Kidney epithelial cell (primary cell): ENCODE measurements at regions not wholly inside any gene's neighbourhood (a gene's known extent, or its start where the extent isn't known, plus 50 kb on each side); places are given as distances from the start of the nearest gene placed in this dataset.

Experiments used
- DNase-seq: peaks from one replicate; pipeline ENCODE4 v3.0.0-alpha.2; 2010; ENCODE audit warnings: low read depth
- H3K27me3 ChIP-seq: 2 replicates; pipeline ENCODE4 v1.6.0; 2011; ENCODE audit warnings: low read length; ENCODE audit not compliant: control insufficient read depth, insufficient read depth
- H3K36me3 ChIP-seq: 2 replicates; pipeline ENCODE4 v1.5.1; 2011; ENCODE audit warnings: low read length; ENCODE audit not compliant: control insufficient read depth, insufficient read depth
- H3K4me3 ChIP-seq: 2 replicates; pipeline ENCODE4 v1.5.1; 2011; ENCODE audit warnings: low read depth, mild to moderate bottlenecking, control low read depth, low read length
- TF ChIP-seq, protein P1 (sequence below): IDR thresholded peaks from 2 replicates; pipeline ENCODE4 v1.5.1; 2011; ENCODE audit warnings: mild to moderate bottlenecking, moderate library complexity, low read length, control low read depth, inconsistent platforms; ENCODE audit not compliant: insufficient read depth, poor library complexity, severe bottlenecking

GRCh38 chr9:107685901-107686300, 196.3 kb upstream of the KLF4 start:
- Histone ChIP-seq H3K4me3 (no peak overlapping the region), H3K36me3 (no peaks in the 10 kb centered on the region), H3K27me3 (no peaks in the 10 kb centered on the region)
- DNase-seq = no peak
- TF ChIP-seq, protein P1, sequence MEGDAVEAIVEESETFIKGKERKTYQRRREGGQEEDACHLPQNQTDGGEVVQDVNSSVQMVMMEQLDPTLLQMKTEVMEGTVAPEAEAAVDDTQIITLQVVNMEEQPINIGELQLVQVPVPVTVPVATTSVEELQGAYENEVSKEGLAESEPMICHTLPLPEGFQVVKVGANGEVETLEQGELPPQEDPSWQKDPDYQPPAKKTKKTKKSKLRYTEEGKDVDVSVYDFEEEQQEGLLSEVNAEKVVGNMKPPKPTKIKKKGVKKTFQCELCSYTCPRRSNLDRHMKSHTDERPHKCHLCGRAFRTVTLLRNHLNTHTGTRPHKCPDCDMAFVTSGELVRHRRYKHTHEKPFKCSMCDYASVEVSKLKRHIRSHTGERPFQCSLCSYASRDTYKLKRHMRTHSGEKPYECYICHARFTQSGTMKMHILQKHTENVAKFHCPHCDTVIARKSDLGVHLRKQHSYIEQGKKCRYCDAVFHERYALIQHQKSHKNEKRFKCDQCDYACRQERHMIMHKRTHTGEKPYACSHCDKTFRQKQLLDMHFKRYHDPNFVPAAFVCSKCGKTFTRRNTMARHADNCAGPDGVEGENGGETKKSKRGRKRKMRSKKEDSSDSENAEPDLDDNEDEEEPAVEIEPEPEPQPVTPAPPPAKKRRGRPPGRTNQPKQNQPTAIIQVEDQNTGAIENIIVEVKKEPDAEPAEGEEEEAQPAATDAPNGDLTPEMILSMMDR = no peak

- TF ChIP-seq, protein P1 = no peak
- Histone ChIP-seq H3K4me3 (no peak overlapping the region), H3K27me3 (no peaks in the 10 kb centered on the region), H3K36me3 (no peaks in the 10 kb centered on the region)
- no peak for DNase-seq
Measured at GRCh38 chr9:107685376-107685775, 195.8 kb upstream of the KLF4 start.

DNA sequence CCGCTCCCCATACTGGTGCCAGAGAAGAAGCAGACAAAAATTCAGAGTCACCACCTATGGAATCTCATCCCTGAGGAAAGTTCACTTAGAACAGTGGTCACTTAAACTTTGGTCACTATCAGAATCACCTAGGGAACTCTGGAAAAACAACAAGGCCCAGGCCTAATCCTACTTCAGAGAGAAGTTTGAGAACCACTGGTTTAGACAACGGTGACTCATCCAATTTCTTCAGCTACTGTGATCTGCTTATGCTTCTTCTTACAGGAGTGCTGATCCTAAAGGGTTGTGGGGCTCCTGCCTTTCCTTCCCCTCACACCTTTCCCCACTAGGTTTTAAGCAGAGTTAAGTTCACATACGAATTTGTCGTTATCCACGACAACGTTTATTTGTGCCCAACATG, 194.7 kb upstream of the KLF4 start:
- Histone ChIP-seq H3K36me3 (no peaks in the 10 kb centered on the region), H3K27me3 (no peaks in the 10 kb centered on the region), H3K4me3 (no peak overlapping the region)
- DNase-seq = no peak
- TF ChIP-seq, protein P1 = no peak

DNA sequence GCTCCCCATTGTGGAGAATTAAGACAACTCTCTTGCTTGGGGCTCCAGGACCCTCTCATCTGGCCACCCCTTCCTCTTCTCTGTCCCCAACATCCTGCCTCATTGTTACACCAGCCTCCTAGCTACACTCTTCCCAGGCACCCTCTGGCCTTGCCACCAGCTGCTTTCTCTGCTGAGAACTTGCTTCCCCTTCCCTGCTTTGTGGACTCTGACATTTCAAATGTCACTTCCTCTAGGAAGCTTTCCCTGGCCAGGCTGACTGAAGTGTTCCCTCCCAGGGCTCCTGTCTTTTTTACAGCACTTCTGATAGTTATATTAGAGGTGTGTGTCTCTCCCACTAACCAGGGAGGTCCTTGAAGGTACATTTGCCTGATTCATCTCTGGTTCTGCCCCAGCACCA, 194.0 kb upstream of the KLF4 start:
- no peak overlapping the region for H3K4me3 ChIP-seq
- TF ChIP-seq, protein P1 = no peak
- H3K27me3 ChIP-seq = no peaks in the 10 kb centered on the region
- no peak for DNase-seq
- H3K36me3 ChIP-seq = no peaks in the 10 kb centered on the region

- Histone ChIP-seq H3K27me3 (no peaks in the 10 kb centered on the region), H3K4me3 (no peak overlapping the region), H3K36me3 (no peaks in the 10 kb centered on the region)
- DNase-seq = no peak
- TF ChIP-seq, protein P1 = no peak
Measured at GRCh38 chr9:107681988-107682387, 192.4 kb upstream of the KLF4 start.
